Brain microvascular endothelial cell (primary cell): ENCODE measurements at regions not wholly inside any gene's neighbourhood (a gene's known extent, or its start where the extent isn't known, plus 50 kb on each side); places are given as distances from the start of the nearest gene placed in this dataset.

ENCODE experiments used
- DNase-seq: peaks from one replicate; pipeline ENCODE4 v3.0.0-alpha.2; 2020
- H3K27ac ChIP-seq: fragments of 250-450 bp; sonication (Bioruptor Pico); 2 replicates; pipeline ENCODE4 v1.5.1; 2020; ENCODE audit warnings: mild to moderate bottlenecking, moderate library complexity
- H3K27me3 ChIP-seq: fragments of 250-450 bp; sonication (Bioruptor Pico); replicated peaks from 2 replicates; pipeline ENCODE4 v1.5.1; 2020; ENCODE audit warnings: mild to moderate bottlenecking
- H3K36me3 ChIP-seq: fragments of 250-450 bp; sonication (Bioruptor Pico); replicated peaks from 2 replicates; pipeline ENCODE4 v1.5.1; 2020; ENCODE audit warnings: mild to moderate bottlenecking
- H3K4me3 ChIP-seq: 2 replicates; pipeline ENCODE4 v1.5.1; 2011; ENCODE audit warnings: low read depth, mild to moderate bottlenecking, control low read depth, low read length, moderate library complexity
- in situ Hi-C: cut with HindIII; loops from 2 replicates; pipeline ENCODE4 v1.10.0; 2017; ENCODE audit warnings: low sequenced_read_pairs, low pct_ligation_motif_present
- TF ChIP-seq, protein P1 (sequence below): IDR thresholded peaks from 2 replicates; pipeline ENCODE4 v1.5.1; 2011; ENCODE audit warnings: low read depth, mild to moderate bottlenecking, moderate library complexity, low read length, control low read depth, inconsistent platforms; ENCODE audit errors: missing control alignments

DNA sequence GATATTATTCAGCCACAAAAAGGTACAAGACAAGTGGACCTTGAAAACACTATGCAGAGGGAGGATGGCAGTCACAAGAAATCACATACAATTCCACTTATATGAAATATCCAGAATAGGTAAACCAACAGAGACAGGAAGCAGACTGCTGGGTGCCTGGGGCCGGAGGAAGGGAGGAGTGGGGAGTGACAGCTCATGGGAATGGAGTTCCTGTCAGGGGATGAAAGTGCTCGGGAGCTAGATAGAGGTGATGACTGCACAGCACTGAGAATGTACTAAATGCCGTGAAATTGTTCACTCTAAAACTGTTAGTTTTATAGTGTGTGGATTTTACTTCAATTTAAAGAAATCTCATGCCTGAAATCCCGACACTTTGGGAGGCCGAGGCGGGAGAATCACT lies 74.2 kb upstream of the MED9 start:
- TF ChIP-seq, protein P1, sequence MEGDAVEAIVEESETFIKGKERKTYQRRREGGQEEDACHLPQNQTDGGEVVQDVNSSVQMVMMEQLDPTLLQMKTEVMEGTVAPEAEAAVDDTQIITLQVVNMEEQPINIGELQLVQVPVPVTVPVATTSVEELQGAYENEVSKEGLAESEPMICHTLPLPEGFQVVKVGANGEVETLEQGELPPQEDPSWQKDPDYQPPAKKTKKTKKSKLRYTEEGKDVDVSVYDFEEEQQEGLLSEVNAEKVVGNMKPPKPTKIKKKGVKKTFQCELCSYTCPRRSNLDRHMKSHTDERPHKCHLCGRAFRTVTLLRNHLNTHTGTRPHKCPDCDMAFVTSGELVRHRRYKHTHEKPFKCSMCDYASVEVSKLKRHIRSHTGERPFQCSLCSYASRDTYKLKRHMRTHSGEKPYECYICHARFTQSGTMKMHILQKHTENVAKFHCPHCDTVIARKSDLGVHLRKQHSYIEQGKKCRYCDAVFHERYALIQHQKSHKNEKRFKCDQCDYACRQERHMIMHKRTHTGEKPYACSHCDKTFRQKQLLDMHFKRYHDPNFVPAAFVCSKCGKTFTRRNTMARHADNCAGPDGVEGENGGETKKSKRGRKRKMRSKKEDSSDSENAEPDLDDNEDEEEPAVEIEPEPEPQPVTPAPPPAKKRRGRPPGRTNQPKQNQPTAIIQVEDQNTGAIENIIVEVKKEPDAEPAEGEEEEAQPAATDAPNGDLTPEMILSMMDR, result no peak
- Histone ChIP-seq H3K4me3 (no peak overlapping the region), H3K27ac (no peak overlapping the region), H3K36me3 (no peaks in the 10 kb centered on the region), H3K27me3 (no peaks in the 10 kb centered on the region)
- DNase-seq, result no peak
- in situ Hi-C loops, result no loop called here

DNA sequence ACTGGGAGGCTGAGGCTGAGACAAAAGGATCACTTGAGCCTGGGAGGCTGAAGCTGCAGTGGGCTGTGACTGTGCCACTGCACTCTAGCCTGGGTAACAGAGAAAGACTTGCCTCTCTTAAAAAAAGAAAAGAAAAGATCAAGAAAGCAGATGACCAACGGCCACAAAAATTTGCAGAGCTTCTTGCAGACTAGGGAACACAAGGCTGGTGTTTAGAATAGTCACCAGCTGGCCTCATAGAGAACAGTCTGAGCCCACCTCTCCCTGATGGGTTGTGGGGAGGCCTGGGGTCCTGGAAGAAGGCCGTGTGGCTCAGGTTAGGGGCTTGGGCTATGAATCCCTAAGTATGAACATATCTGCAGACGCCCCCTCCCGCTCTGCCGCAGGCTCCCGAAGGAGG lies 73.7 kb upstream of the MED9 start:
- Histone ChIP-seq H3K36me3 (no peaks in the 10 kb centered on the region), H3K27ac (no peak overlapping the region), H3K27me3 (no peaks in the 10 kb centered on the region), H3K4me3 (no peak overlapping the region)
- TF ChIP-seq, protein P1, result no peak
- in situ Hi-C loops, result no loop called here
- DNase-seq, result no peak

DNA sequence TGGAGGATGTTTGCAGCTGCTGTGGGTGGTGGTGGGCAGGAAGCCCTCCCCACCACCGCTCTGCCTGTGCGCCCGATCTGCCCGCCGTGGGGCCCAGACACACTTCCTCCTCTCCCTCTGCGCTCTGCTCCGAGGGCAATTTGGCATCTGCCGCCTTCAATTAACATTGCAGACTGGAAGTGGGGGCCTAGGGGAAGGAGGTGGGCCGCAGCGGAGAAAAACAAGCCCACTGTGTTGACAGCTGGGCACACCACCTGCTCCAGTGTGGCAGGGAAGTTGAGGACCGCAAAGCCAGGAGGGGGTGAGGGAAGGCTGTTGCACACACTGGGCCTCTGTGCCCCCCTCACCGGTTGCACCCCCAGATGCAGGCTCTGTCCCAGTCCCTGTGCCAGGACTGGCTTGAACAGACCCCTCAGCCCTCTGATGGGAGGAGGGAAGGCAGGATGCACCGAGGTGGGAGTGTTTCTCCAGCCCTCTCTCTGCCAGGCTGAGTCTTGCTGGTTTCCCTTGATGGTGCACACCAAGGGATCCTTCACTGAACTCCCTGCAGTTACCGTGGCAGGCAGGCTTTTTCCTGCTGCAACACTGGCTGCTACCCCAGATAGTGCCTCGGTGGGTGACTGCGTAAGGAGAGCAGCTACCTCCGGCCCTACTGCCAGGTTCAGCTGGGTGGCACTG lies 72.8 kb upstream of the MED9 start:
- H3K36me3 ChIP-seq, result no peaks in the 10 kb centered on the region
- no peak overlapping the region for H3K27ac ChIP-seq
- no peak for DNase-seq
- TF ChIP-seq, protein P1, result no peak
- no peak overlapping the region for H3K4me3 ChIP-seq
- in situ Hi-C loops, result no loop called here
- no peaks in the 10 kb centered on the region for H3K27me3 ChIP-seq

DNA sequence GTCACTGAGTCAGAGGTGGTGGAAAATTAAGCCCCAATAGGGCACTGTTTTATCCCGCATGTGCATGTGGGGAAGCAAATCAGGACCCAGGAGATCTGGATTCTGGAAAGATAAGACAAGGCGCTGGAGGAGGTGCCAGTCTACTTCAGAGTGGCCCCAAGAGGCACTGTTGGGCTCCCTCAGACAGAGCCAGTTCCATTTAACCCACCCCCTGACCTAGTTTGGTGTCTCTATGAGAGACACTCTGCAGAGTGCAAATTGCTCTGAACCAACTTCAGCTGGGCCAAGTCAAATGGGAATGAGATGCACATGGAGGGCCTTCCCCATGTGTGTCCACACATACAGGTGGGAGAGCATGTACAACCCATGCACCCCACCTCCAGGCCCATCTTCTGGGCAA lies 71.1 kb upstream of the MED9 start:
- DNase-seq, result no peak
- H3K4me3 ChIP-seq, result no peak overlapping the region
- in situ Hi-C loops, result no loop called here
- no peak overlapping the region for H3K27ac ChIP-seq
- TF ChIP-seq, protein P1, result no peak
- H3K27me3 ChIP-seq, result no peaks in the 10 kb centered on the region
- no peaks in the 10 kb centered on the region for H3K36me3 ChIP-seq

DNA sequence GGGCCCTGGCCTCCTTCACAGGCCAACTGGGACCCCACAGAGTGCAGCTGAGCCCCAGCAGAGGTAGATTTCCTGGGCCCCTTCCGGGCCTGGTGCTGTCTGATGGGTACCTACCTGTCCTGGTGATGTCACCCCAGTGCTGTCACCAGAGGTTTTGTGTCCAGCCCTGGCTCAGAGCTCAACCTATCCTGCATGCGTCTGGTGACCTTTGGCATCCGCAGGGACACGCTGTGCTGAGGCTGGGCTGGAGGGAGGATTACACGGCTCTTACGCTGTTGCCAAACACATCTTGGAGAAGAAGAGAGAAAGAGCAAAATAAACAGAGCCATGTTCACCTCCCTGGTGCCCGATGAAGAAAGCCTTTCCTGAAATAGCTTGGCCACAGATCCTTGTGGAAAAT lies 70.6 kb upstream of the MED9 start:
- TF ChIP-seq, protein P1, result no peak
- Histone ChIP-seq H3K36me3 (no peaks in the 10 kb centered on the region), H3K27ac (no peak overlapping the region), H3K27me3 (no peaks in the 10 kb centered on the region), H3K4me3 (no peak overlapping the region)
- DNase-seq, result no peak
- in situ Hi-C loops, result no loop called here

DNA sequence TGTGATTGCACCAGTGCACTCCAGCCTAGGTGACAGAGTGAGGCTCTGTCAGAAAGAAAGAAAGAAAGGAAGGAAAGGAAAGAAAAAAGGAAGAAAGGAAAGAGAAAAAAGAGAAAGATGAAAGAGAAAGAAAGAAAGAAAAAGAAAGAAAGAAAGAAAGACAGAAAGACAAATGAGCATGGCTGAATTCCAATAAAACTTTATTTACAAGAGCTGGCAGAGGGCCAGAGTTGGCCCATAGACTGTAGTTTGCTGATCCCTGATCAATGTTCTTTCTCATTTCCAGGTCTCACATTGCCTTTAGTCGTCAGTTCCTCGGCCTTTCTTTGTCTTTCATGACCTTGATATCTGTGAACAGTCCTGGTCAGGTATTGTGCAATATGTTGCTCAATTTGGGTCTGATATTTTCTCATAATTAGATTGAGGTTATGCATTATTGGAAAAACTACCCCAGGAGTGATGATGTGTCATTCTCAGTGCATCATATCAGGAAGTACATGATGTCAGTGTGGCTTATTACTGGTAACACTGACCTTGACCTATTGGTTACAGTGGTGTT lies 68.5 kb upstream of the MED9 start:
- no peak for DNase-seq
- in situ Hi-C loops, result no loop called here
- Histone ChIP-seq H3K27me3 (no peaks in the 10 kb centered on the region), H3K36me3 (no peaks in the 10 kb centered on the region), H3K27ac (no peak overlapping the region), H3K4me3 (no peak overlapping the region)
- TF ChIP-seq, protein P1, result no peak
